ENCODE measurements at regions not wholly inside any gene's neighbourhood (a gene's known extent, or its start where the extent isn't known, plus 50 kb on each side); places are given as distances from the start of the nearest gene placed in this dataset.

DNA sequence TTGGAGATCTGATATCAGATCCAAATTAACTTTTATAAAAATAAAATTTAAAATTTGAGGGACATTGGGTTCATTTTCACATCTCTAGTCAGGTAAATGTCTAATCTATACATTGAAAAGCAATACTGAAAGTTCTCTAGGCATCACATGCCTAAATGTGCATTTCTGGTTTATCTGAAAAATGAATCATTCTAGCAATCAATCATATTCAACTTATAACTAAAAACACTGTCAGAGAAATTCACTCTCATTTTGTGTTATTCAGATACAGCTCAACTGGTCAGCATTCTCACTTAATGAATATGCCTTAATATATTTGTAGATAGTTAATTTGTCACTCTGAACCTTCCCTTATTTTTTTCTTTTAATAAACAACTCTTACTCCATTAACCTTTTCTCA lies 243.2 kb downstream of the CASP12 start:
- DNase-seq, result no peak

DNA sequence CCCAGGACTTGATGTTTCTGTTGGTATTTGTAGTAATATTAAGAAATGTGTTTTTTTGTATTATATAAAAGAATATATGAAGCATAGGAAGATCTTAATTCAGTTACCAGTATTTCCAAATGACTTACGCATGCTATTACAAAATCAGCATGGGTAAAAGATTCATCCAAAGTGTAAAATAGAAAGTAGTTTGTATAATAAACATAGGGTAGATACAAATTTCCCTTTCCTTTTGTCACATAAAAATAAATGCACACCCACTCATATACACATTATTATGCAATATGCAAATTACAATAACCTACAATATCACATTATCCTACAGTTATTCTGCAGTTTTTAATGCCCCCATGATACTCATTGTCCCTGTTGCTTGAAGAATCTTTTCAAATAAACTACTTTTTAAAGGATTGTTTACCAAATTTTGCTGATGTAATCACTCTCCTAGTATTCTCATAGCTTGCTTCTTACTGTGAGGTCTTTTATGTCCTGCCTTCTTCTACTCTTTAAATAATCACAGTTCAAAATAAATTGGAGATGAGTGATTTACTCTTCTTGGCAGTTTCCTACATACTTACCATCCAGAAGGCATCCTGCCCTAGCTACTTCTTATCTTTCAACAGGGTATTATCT lies 244.0 kb downstream of the CASP12 start:
- no peak for DNase-seq

DNA sequence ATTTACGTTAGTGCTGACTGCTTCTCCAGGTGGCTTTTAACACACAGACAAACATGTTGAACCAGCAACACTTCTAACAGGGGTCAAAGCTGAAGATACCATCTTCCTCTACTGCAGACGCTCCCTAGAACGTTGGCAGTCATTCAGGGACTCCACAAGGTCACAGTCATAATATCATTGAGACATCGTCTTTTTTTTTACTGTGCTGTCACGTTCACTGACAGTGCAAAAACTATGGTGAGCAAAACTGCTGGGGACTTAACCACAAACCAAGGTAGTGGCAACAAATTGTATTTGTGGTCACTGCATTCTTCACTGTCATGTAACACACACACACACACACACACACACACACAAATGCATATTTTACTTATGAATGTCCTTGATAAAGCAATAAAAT lies 244.9 kb downstream of the CASP12 start:
- DNase-seq, result peak in 1 of 5 donors; percentile 69

DNA sequence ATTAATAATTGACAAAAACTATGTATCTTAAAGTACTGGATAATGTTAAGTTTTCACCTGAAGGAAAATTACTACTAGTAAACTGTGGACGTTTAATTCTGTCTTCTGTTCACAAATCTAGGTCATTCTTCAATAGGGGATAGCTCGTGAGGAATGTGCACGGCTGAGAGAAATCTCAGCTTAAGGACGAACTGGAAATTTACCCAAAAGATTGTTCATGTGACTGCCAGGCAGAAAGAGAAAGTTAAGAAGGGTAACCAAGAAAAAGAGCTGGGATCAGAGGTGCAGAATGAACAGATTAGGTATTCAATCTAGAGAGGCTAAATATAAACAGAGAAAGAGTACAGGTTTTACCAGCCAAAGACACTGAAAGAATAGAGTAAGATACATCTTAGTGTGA lies 245.3 kb downstream of the CASP12 start:
- no peak for DNase-seq

DNA sequence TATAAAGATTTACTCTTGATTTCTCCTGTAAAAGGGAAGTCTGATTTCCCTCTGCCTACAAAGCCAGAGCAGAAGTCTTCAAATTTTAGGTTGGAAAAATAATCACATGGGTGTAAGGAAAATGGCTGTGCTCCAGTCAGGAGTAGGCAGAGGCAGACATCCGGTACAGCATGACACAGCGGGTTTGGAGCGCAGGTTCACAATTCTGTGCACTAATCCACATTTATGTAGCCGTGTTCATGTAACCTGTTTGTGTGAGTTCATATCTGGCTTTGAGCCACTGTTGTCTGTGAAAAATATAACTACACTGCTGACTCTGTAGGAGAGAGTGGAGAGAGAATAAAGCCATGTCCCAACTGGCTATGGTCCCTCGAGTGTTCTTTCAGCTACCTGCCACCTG lies 248.0 kb downstream of the CASP12 start:
- peak in 1 of 5 donors; percentile 9 for DNase-seq

DNA sequence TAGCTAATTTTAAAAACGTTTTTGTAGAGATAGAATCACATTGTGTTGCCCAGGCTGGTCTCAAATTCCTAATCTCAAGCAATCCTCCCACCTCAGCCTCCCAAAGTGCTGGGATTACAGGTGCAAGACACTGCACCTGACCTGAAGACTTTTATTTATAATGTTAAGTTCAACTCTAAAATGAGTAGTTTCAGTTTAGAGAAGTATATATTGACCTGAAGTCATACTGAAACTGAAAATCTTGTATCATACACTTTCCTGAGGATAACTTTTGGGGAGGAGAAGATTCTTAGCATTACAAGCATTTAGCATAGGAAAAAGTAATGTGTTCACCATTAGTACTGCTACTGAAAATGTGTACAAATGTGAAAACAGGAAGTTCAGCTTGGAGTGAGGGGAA lies 249.3 kb downstream of the CASP12 start:
- peak in 1 of 5 donors; percentile 11 for DNase-seq

DNA sequence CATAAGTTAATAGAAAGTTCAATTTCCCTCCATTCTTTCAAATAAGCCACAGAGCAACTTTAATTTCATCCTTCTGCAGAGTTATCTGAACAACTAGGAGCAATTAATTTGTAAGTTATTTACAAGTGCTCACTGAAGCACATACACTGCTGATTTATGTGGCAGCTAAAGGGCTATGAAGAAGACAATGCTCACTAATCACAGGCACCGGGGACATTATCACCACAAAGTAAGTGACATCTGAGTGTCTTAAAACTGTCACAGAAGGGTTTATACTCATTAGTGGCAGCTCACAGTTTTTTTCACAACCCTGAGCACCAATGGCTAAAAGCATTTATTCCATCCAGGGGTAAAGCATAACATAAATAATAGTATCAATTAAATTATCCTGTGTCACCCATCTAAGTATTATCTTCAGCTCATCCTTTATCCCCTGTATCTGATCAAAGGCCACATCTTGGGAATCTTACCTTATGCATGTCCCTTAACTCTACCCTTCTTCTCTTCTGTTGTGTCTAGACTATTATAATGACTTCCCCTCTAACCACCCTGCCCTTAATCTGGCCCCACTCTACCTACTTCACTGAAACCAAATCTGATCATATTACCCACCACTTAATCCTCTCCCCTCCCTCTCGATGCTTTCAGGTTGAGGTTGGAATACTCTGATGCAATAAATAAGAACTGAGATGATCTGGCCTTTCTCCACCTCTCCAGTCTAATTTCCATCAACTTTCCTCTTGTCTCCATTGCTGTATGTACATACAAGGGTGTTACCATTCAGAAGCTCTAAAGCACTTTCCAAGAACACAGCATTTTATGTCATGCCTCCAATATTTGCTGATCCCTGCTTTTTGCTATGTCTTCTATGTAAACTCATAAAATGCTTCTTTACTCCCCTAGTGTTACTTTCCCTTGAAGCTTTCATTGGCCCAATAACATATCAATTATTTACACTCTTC lies 252.7 kb downstream of the CASP12 start:
- no peak for DNase-seq

DNA sequence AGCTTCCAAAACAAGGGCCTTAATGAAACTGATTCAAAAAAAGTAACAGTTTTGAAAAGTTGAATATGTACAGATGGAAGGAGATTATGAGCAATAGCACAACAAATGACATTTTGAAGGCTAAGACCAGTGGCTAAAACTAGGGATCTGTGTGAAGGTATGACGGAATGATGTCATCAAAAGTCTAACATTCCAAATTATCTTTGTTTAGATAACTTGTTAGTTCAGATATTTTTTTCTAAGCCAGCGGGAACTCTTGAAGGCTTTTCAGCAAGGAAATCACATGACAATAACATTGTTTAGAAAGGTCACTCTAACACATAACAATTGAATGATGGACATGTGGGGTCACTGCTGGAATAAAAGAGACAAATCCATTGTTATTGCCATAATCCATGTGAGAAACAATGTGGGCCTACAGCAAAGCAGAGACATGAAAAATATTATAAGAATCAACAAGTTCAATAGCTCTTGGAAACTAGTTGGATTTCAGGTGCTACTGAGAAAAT lies 260.5 kb downstream of the CASP12 start:
- DNase-seq, result no peak

DNA sequence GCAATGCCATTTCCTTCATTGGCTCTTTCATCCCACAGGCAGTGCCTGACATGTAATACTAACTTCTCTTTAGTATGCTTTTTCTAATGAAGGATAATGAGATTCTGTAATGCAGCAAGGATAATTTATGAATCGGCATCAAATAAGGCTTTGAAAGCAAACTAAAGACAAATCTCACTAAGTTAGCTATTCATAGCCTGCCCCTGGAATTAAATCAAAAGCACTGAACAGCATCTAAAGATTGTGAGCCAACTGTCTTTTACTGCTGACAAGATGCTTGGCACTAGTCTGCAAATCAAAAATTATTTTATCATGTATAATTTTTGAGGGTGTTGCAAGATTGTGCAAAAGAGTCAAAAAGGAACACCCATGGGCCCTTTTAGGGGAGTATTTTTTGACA lies 265.0 kb downstream of the CASP12 start:
- no peak for DNase-seq

DNA sequence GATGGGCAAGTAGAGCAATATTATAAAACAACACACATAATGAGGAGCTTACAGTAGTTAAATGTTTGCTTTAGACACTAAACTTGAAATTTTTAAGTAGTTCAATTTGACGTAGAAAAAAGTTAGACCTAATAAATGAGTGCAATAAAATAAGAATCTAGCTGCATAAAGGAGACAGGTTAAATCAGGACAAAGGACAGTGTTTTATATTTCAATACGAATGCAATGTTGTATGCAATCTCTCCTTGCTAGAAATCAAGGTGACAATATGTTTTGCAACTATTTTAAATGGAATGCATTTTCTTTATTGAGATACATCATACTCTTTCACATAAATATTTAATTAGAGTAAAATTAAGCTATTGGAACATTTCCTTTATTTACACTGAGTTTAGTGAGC lies 267.9 kb downstream of the CASP12 start:
- DNase-seq, result no peak

DNA sequence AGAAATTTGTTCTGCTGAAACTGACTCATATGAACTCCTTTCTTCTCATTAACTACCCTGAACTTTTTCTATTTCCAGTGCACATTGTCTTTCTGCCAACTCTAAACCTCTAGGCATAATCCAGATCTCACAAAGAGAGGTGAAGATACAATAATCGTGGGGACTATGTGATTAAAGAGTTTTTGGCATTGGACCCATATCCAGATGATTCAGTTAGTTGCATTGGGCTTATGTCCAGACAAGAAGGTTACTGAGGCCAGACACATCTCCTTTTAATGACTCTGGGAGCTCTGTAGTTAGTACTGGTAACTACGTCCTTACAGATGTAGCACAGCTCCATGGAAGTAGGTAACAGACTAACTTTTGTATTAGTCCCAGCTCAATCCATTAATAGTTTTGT lies 273.0 kb downstream of the CASP12 start:
- no peak for DNase-seq

DNA sequence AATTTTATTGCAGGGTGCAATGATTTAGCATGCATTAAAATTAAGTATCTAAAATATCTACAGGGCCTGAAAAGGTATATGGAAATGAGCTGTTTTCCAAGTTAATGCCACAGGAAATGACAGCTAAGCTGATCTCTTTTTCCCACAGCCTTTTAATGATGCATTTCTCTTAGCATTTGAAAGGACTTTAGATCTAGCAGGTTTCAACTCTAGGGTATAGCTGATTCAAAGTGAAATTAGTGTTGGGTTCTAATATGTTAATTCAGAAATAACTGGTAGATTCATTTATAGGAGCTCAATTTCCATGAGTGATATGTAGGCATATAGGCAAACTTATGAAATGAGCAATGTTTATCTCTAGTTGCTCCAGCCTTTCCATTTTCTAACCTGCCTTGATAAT lies 274.2 kb downstream of the CASP12 start:
- DNase-seq, result no peak

DNA sequence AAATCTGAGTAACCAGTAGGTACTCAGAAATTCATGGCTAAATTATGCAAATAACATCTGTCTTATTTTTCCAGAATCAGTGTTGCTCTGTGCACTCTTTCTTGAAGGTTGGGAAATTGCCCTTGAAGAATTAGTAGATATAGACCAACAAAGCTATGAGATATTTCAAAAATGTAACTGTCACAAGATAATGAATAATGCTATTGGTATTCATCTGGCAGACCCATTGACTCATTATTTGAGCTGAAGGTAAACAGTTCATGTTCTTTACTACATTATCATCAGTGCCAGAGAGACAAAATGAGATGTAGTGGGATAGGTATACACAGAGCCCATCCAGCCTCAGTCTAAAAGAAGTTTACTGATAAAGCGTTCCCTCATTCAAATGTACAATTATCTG lies 274.7 kb downstream of the CASP12 start:
- DNase-seq, result no peak

DNA sequence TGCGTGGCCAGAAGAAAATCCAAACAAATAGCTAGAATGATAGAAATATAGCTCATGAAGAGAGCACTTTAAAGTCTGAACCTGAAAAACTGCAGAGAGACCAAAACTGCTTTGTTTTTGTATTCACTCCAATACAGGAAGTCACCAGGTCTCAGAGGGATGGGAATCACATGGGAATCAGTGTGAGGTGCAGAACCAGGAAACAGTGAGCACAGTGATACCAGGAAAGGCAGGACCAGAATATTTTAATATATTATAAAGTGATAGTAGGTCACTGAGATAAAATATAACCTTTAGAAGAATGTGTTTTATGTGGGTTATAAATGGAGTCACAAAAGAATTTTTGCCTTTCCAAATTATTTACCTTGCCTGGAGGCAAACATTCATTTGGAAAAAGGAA lies 277.3 kb downstream of the CASP12 start:
- DNase-seq, result no peak

DNA sequence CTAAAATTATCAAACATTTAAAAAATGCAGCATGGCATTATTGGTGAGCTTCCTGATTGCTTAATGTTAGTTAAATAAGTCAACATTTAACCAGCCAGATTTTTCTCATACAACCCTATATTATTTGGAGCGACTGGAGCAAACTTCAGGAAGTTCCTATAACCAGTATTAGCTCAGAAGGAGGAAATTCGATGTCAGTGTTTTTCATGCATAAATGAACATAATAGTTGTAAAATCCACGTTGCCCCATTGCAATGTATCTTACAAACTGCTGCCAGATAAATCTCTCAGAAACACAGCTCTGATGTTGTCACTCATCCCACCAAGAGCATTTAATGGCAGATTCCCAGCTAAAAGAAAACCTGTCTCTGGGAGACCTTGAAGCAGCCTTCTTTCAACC lies 278.5 kb downstream of the CASP12 start:
- no peak for DNase-seq

DNA sequence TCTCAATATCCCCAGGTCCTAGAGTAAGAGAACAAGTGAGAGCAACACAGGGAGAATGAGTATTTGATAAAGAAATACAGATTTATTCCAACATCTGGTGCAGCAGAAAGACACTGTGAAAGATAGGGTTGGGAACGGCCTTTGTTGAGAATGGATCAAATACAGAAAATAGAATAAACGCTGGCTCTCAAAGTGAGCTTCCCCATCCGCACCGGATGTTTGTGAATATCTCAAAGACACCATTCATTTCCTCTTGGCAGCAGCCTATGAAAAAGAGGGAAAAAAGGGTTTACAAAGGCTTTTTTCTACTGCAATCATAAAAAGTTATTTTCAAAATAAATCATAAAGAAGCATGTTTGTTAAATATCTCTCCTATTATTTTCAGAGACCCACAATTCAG lies 279.3 kb downstream of the CASP12 start:
- no peak for DNase-seq

DNA sequence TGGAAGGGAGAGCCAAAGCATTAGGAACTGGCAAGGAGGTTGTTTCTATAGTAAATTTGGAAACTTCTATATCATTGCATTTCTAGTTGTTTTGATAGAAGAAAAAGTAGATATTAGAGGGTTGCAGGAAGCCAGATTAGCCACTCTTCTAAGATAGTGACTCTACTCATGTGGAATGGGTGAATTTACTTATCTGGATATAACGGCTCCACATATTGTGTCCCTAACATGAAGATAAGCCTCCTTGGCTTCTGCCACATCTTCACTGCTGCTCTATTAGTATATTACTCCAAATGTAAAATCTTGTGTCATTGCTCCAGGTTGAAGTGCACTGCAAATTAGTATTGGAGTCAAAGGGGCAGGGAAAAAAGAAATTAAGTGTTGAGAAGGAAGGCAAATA lies 283.3 kb downstream of the CASP12 start:
- DNase-seq, result no peak

DNA sequence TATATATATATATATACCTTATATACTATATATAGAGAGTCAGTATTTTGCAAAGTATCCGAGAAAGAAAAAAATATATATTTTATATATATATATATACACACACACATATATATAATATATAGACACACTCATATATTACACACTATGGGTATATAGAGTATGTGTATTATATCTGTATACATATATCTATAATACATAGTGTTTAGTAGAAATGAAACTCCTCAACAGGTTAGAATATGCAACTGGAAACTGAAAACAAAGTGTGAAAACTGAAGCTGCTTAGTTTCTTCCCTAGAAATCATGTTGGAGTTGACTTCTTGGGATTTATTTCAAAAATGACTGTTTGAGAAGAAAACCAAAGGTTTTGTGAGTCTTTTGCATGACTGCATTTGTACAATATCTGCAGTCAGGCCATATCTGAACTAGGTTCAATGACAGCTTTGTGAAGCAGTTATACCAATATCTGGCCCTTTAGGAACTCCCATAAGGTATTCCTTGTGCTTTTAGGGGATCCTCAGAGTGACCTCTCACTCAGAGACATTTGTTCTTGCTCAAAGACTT lies 284.1 kb downstream of the CASP12 start:
- DNase-seq, result peak in 1 of 5 donors; percentile 45

DNA sequence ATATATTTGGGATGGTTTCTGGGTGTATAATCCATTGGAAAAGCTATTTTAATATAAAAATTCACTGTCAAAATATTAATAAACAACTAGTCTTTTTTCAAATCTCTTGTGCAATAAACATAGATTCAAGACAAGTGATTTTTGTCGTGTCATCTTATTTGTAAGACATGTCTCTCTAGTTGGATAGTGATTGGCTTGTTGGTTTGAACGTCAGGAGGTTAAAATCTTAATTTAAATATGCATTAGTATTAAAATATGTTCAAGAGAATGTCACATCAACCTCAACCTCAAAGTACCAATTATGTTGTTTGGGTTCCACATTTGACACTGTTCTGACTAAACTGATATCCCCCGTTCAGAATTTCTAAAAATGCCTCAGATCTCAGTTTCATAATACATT lies 287.6 kb downstream of the CASP12 start:
- no peak for DNase-seq

DNA sequence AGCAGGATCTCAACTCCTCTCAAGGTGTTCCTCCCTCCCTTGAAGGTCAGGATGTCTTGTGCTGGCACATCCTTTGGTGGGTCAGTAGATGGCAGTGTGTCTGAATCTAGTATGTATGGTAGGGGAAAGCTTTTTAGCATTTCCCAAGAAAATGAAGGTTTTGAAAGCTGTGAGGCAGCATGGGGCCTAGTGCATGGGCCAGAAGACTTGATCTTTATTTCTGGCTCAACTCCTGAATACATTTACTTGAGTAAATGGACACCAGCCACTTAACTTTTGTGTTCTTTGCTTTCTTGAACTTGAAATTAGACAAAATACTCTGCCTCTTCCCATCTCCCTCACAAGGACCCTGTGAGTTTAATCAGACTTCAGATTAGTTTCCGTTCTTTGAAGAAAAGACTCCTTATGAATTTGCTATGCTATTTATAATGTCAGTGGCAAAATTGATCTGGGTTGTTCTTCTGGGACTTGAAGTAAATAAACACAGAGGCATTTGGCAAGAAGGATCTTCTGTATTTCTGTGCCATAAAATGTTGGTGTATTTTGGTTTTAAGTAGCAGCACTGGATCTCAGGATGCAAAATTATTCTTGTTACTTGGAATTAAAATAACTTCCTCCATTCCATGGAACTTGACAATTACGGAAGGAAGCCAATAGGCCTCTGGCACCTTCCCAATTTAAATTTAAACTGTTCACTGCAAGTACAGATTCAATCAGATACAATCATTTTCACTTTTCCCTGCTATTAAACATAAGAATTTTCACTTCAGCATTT lies 288.8 kb downstream of the CASP12 start:
- DNase-seq, result peak in 3 of 5 donors; percentile 13 to 61 (median 16)

DNA sequence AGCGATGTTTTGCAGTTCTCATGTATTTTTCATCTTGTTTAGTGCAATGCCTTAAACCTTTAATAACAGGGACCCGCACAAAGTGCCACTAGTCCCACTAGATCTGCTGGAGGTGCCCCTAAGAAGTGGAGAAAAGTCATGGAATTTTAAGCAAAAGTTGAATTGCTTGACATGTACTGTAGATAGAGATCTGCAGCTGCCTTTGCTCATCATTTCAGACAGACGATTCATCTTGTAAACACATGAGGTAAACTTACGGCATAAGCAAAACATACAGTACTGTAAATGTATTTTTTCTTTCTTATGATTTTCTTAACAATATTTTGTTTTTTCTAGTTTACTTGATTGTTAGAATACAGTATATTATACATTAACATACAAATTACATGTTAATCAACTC lies 295.6 kb downstream of the CASP12 start:
- DNase-seq, result no peak

DNA sequence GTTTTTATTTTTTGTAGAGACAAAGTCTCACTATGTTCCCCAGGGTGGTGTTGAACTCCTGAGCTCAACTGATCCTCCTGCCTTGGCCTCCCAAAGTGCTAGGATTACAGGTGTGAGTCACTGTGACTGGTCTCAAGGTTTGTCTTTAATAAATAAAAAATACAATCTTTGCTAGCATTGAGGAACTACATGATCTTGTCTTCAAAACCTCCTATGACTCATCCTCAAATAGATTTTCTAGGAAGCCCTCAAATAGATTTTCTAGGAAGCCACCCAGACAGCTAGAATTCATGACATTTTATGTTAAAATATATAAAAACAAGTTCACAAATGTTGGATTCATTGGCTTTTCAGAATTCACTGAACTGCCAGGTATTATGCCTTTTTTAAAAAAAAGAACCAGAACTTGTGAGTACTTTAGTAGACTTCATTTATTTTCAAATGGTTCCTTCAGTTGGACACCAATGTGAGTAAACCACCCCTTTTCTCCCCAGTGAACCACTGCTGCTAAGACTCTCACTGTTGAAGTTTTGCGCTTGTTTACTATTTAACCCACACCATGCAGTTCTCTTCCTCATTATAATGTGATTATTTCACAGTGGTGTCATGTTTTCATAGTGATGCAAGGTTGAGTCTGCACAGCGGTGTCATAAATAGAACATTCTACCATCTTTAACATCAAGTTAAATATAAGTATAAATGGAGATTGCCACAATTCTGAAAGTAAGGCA lies 303.9 kb downstream of the CASP12 start:
- DNase-seq, result peak in 1 of 5 donors; percentile 35

Measured in T-helper 1 cell (primary cell).